ENCODE measurements at regions not wholly inside any gene's neighbourhood (a gene's known extent, or its start where the extent isn't known, plus 50 kb on each side); places are given as distances from the start of the nearest gene placed in this dataset.

GRCh38 chr16:60815033-60815432 lies 1221.2 kb downstream of the CDH8 start:
- no peak overlapping the region for H3K9ac ChIP-seq (ENCODE audit: insufficient read depth in 1 of 2, low read depth in 2 of 2, low read length in 2 of 2)
- 0% methylated on average over 3 of the region's 3 CpGs for WGBS (ENCODE audit: insufficient coverage, low coverage, missing lambda C conversion rate)
- ATAC-seq: no peak
- in situ Hi-C loops (cut with MboI): no loop called here
- no peaks in the 10 kb centered on the region for H3K79me2 ChIP-seq (ENCODE audit: control insufficient read depth, insufficient read depth, low read length)
- H3K4me3 ChIP-seq: no peak overlapping the region
- CTCF ChIA-PET (ENCODE audit: low intra/inter-chr PET ratio): no interaction called here
- H3K4me2 ChIP-seq (ENCODE audit: insufficient read depth, low read length): no peak overlapping the region
- H3K4me1 ChIP-seq (replicated peaks in 1 of 2; ENCODE audit: control insufficient read depth in 2 of 2, insufficient read depth in 2 of 2, low read length in 2 of 2): no peaks in the 10 kb centered on the region
- no peaks in the 10 kb centered on the region for H3K9me1 ChIP-seq (ENCODE audit: control insufficient read depth, insufficient read depth, low read length)
- BruUV-seq (replicated peaks): no TSS peak
- no peak overlapping the region for H2AFZ ChIP-seq (ENCODE audit: low read depth, low read length)
- POLR2A ChIA-PET: no interaction called here
- no peaks in the 10 kb centered on the region for H3K9me3 ChIP-seq (replicated peaks; ENCODE audit: control insufficient read depth, insufficient read depth, low read depth, low read length)
- H3K27ac ChIP-seq (ENCODE audit: extremely low read depth, low read depth, low read length): no peak overlapping the region
- H3K36me3 ChIP-seq (ENCODE audit: control insufficient read depth, insufficient read depth, low read length): no peaks in the 10 kb centered on the region
- TF ChIP-seq E2F6 (IDR thresholded peaks at IDR 0.05; ENCODE audit: borderline replicate concordance in 1 of 2, extremely low read depth in 1 of 2, insufficient read depth in 1 of 2, insufficient read length in 1 of 2, low read depth in 1 of 2, low read length in 1 of 2, poor library complexity in 1 of 2, severe bottlenecking in 1 of 2) (no peak), MXI1 (IDR thresholded peaks at IDR 0.05; ENCODE audit: low read depth, low read length) (no peak), DIDO1 (tag; IDR thresholded peaks at IDR 0.05; ENCODE audit: low read depth) (no peak), SNRNP70 (optimal IDR thresholded peaks at IDR 0.05; ENCODE audit: low read depth, low read length) (no peak), SLC30A9 (CRISPR knock-in tag; IDR thresholded peaks at IDR 0.05) (no peak), LARP7 (IDR thresholded peaks at IDR 0.05) (no peak), TFAM (CRISPR knock-in tag; conservative IDR thresholded peaks at IDR 0.05) (no peak), ZNF212 (CRISPR knock-in tag; IDR thresholded peaks at IDR 0.05) (no peak), EGR1 (conservative IDR thresholded peaks at IDR 0.05) (no peak), ZNF408 (CRISPR knock-in tag; IDR thresholded peaks at IDR 0.05; ENCODE audit: low read depth) (no peak), NRF1 (conservative IDR thresholded peaks at IDR 0.05 in 1 of 2, IDR thresholded peaks at IDR 0.05 in 1 of 2) (no peak), UBTF (IDR thresholded peaks at IDR 0.05; ENCODE audit: borderline replicate concordance in 1 of 2, low read depth in 2 of 2, low read length in 2 of 2) (no peak), ZNF785 (CRISPR knock-in tag; IDR thresholded peaks at IDR 0.05) (no peak), XRCC5 (IDR thresholded peaks at IDR 0.05; ENCODE audit: low read depth, low read length) (no peak), MYNN (IDR thresholded peaks at IDR 0.05) (no peak), MYNN (CRISPR knock-in tag; IDR thresholded peaks at IDR 0.05) (no peak), CEBPB (tag; IDR thresholded peaks at IDR 0.05) (no peak), NCOA4 (IDR thresholded peaks at IDR 0.05; ENCODE audit: partially characterized antibody) (no peak)
- no peaks in the 10 kb centered on the region for H3K27me3 ChIP-seq (ENCODE audit: control insufficient read depth in 2 of 2, insufficient read depth in 2 of 2, low read length in 2 of 2)
- intact Hi-C loops (cut with micrococcal nuclease): no loop called here
- FAIRE-seq: no peak
- no peaks in the 10 kb centered on the region for H4K20me1 ChIP-seq (replicated peaks; ENCODE audit: control insufficient read depth, insufficient read depth, low read length)
- no peak for DNase-seq (ENCODE audit: extremely low read depth in 1 of 4, low spot score in 3 of 4)
